ENCODE measurements at regions not wholly inside any gene's neighbourhood (a gene's known extent, or its start where the extent isn't known, plus 50 kb on each side); places are given as distances from the start of the nearest gene placed in this dataset.

DNA sequence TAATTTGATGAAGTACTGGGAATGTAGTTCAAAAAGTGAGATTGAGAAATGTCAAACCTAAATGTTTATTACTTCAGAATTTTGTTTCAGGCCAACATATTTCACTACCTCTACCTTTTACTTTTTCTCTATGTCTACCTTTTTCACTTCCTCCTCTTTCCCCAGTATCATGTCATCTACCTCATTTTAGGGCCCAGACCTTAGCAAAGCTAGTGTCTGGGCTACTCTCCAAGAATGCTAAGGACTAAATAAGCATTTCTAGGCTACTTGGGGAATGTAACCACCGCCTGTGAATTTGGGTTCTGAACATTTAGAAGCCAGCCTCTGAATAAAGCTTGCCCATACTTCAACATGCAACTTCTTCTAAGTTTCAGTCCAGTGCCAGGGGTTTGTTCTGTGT is 330.4 kb downstream of the SLC4A3 start:
- no peak overlapping the region for H3K4me3 ChIP-seq (ENCODE audit: low read length)
- no peaks in the 10 kb centered on the region for H3K9me3 ChIP-seq (ENCODE audit: control insufficient read depth, low read length)
- H3K4me1 ChIP-seq (ENCODE audit: control insufficient read depth, insufficient read depth, low read length), result no peaks in the 10 kb centered on the region
- WGBS, result 0% methylated on average over 1 of the region's 1 CpG
- no peaks in the 10 kb centered on the region for H3K27me3 ChIP-seq (ENCODE audit: control insufficient read depth, insufficient read depth)
- intact Hi-C loops (cut with DNase I), result no loop called here
- H3K27ac ChIP-seq (ENCODE audit: low read length), result no peak overlapping the region
- no peak for DNase-seq
- ATAC-seq, result no peak

DNA sequence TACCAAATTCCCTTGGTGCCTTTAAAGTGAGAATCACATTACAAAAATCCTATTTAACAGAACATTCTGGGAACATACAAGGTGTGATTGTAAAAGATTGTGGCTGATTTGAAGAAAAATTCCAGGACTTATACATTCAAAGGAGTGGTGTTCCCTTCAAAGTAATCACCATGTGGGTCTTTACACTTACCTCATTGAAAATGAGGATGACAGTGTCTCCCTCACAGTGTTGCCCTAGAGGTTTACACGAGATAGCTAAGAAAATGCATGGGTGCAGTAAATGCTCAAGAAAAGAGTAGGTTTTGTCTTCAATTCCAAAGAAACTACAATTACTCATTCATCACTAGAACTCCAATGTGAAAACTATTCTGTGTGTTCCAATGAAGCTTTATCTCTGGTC is 331.5 kb downstream of the SLC4A3 start:
- Histone ChIP-seq H3K4me3 (ENCODE audit: low read length) (no peak overlapping the region), H3K27me3 (ENCODE audit: control insufficient read depth, insufficient read depth) (no peaks in the 10 kb centered on the region), H3K4me1 (ENCODE audit: control insufficient read depth, insufficient read depth, low read length) (no peaks in the 10 kb centered on the region), H3K27ac (ENCODE audit: low read length) (no peak overlapping the region), H3K9me3 (ENCODE audit: control insufficient read depth, low read length) (no peaks in the 10 kb centered on the region)
- WGBS, result 64% methylated on average over 1 of the region's 1 CpG
- no peak for DNase-seq
- no peak for ATAC-seq
- intact Hi-C loops (cut with DNase I), result no loop called here

DNA sequence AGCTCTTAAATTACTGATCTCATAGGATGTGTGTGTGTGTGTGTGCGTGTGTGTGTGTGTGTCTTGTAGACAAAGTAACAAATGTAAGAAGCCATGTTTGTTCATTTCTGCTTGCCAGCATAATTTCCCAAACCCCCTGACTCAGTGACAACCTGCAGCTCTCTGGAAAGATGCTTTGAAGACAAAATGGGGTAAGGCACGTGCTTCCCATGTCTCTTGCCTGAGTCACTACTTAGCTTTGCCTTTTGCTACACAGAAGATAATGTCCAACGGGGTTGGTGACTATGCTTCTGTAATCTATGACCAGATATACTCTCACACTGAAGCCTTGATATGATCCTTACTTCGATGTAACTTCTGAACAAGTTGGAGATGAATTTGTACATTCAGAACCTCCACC is 332.0 kb downstream of the SLC4A3 start:
- Histone ChIP-seq H3K27me3 (ENCODE audit: control insufficient read depth, insufficient read depth) (no peaks in the 10 kb centered on the region), H3K9me3 (ENCODE audit: control insufficient read depth, low read length) (no peaks in the 10 kb centered on the region), H3K27ac (ENCODE audit: low read length) (no peak overlapping the region), H3K4me3 (ENCODE audit: low read length) (no peak overlapping the region), H3K4me1 (ENCODE audit: control insufficient read depth, insufficient read depth, low read length) (no peaks in the 10 kb centered on the region)
- no peak for DNase-seq
- intact Hi-C loops (cut with DNase I), result no loop called here
- WGBS, result 49% methylated on average over 4 of the region's 4 CpGs
- no peak for ATAC-seq

DNA sequence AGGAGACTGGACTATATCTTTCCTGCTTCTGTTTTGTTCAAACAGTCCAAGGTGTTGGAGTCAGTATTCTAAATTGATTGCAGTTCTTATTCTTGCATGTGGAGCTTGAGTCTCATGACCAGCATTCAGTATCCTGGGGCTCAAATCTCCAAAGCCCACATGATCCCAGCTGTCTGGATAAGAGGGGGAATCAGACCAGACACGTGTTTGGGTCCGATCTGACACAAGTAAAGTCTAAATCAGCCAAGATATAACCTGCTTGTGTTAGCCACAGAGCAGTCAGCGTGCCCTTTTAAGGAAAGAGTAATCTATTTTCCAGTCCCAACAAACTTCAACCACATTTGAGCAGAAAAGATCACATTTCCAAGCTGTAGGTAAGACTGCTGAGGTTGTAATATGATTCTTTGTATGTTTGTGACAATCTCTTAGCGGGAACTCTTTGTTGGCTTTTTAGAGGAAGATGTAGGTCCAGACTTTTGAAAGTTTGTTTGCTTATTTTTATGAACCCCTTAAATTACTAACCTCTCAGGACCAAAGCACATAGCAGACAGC is 334.6 kb downstream of the SLC4A3 start:
- Histone ChIP-seq H3K27me3 (ENCODE audit: control insufficient read depth, insufficient read depth) (no peaks in the 10 kb centered on the region), H3K4me1 (ENCODE audit: control insufficient read depth, insufficient read depth, low read length) (no peaks in the 10 kb centered on the region), H3K9me3 (ENCODE audit: control insufficient read depth, low read length) (no peaks in the 10 kb centered on the region), H3K27ac (ENCODE audit: low read length) (no peak overlapping the region), H3K4me3 (ENCODE audit: low read length) (no peak overlapping the region)
- 60% methylated on average over 4 of the region's 4 CpGs for WGBS
- intact Hi-C loops (cut with DNase I), result no loop called here
- no peak for ATAC-seq
- DNase-seq, result no peak

DNA sequence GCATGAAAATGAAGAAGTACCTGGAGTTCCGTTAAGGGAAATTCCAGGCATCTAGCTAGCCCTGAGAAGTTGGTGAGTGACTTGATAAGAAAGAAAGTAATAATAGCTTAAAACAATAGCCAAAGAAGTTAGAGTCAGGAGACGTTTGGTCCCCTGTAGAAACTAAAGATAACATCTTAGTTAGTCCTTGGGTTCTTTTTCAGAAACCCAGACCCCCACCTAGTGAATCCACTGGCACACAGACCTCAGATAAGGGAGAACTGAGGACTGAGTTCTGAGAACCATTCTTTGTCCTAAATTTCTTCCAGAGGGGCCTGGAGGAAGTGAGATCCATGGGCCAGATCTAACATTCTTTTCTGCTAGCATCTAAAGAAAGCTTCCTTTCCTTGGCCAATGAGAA is 335.4 kb downstream of the SLC4A3 start:
- no peaks in the 10 kb centered on the region for H3K4me1 ChIP-seq (ENCODE audit: control insufficient read depth, insufficient read depth, low read length)
- H3K9me3 ChIP-seq (ENCODE audit: control insufficient read depth, low read length), result no peaks in the 10 kb centered on the region
- no peak overlapping the region for H3K4me3 ChIP-seq (ENCODE audit: low read length)
- no peaks in the 10 kb centered on the region for H3K27me3 ChIP-seq (ENCODE audit: control insufficient read depth, insufficient read depth)
- WGBS, result 69% methylated on average over 2 of the region's 2 CpGs
- H3K27ac ChIP-seq (ENCODE audit: low read length), result no peak overlapping the region
- DNase-seq (no peak), ATAC-seq (no peak)
- intact Hi-C loops (cut with DNase I), result no loop called here

DNA sequence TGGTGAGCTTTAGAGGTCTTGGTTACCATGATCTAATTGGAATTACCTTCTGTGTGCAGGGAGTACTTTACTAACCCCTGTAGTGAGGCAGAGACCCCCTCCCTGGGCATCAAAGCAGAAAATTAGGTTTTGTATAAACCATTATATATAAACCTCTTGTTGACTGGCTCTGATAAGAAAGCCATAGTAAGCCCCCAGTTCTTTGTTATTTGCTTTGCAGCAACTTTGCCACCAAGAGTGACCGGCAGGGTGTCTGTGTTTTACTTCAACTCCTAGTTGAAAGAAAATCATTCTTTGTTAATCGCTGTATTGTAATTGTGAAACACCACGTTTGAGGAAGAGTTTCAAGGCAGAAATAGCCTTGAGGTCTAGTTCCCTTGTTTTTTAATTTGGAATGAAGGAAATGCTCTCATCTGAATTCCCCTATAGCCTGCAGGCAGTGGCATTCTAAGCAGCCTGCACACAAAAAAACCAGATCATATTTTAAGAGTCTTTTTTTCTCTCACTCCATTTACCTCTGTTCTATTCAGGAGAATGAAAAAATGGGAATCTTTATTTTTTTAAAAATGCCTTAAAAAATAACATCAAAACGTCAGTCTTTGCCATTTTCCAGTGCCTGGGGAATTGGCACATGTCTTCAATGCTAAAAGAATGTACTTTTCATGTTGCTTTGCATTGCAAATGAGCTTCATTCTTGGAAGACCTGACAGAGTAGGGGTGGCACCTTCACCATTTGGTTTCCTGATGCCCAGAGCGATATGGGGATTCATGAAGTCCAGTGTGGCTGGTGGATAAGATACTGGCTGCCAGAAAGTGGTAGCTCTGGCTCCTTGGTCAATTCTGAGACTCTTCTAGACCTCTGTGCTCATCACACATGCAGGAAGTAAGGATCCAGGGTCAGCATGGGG is 338.1 kb downstream of the SLC4A3 start:
- WGBS, result 54% methylated on average over 5 of the region's 5 CpGs
- no peaks in the 10 kb centered on the region for H3K4me1 ChIP-seq (ENCODE audit: control insufficient read depth, insufficient read depth, low read length)
- intact Hi-C loops (cut with DNase I), result no loop called here
- no peak overlapping the region for H3K4me3 ChIP-seq (ENCODE audit: low read length)
- H3K27ac ChIP-seq (ENCODE audit: low read length), result no peak overlapping the region
- ATAC-seq, result no peak
- no peaks in the 10 kb centered on the region for H3K9me3 ChIP-seq (ENCODE audit: control insufficient read depth, low read length)
- DNase-seq, result no peak
- H3K27me3 ChIP-seq (ENCODE audit: control insufficient read depth, insufficient read depth), result no peaks in the 10 kb centered on the region

DNA sequence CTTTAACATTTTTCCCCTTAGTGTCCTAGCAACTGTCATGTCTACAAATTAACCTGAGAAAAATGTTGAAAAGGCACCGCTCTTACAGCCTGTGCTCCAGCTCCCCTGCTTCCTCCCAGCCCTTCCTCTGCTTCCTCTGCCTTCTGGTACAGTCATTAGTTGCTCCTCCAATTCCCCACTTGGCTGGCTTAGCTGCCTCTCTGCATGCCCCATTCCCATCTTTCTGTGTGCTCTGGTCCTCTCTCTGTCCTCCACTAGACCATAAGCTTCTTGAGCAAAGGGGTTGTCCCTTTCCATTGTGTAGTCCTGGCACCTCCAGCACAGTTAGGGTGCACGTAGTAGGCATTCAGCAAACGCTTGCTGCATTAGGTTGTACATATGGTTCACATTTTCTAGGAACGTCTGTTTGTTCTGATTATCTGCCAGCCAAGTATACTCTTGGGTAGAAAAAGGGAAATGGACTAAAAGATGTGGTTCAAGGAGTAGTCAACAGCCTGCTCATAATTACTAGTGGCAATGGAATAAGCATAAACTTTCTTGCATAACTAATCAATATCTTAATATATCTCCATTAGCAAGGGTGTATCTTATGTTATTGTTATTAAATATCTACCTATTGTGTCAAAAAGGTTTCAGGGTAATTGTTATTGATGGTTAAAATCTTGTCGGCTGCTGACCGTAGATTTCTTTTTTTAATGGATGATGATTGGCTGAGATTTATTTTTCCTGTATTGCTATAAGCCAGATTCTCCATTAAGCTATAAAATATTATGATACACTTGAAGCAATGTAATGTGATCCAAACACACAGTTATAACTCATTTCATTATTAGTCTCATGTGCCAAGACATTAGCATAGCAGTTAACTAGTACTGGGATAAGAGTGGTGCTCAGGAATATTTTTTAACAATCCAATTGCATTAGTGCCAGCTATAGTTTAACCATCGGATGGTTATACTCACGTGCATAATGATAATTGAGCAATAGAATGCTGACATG is 340.1 kb downstream of the SLC4A3 start:
- ATAC-seq (no peak), DNase-seq (no peak)
- no peaks in the 10 kb centered on the region for H3K27me3 ChIP-seq (ENCODE audit: control insufficient read depth, insufficient read depth)
- no peaks in the 10 kb centered on the region for H3K4me1 ChIP-seq (ENCODE audit: control insufficient read depth, insufficient read depth, low read length)
- intact Hi-C loops (cut with DNase I), result no loop called here
- no peaks in the 10 kb centered on the region for H3K9me3 ChIP-seq (ENCODE audit: control insufficient read depth, low read length)
- H3K4me3 ChIP-seq (ENCODE audit: low read length), result no peak overlapping the region
- H3K27ac ChIP-seq (ENCODE audit: low read length), result no peak overlapping the region
- 59% methylated on average over 8 of the region's 8 CpGs for WGBS

DNA sequence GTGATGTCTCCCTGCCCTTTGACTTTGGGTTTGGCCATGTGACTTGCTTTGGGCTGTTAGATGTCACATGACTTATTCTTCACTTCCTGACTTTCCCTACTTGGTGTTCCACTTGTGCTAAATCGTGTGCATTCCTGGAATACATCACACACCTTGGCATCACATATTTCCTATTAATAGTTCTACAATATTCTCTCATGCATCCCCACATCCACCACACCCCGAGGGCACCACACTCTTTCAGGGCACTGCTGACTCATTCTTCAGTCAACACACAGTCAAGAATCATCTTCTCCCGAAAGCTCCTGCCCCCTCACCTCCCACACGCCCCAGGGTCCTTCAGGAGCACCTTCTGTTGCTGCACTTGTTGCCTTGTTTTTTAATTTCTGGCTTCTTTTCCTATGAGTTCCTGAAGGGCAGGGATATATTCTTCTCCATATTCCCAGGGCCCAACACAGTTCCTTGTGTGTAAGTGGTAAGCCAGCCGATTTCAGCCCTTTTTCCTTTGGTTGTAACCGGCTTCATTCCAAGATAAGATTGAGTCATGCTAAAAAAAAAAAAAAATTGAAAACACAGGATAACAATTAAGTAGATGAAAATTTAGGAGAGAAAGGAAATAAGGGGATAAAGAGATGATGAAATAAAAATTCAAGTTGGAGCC is 341.4 kb downstream of the SLC4A3 start:
- H3K27me3 ChIP-seq (ENCODE audit: control insufficient read depth, insufficient read depth), result no peaks in the 10 kb centered on the region
- no peak overlapping the region for H3K27ac ChIP-seq (ENCODE audit: low read length)
- ATAC-seq, result no peak
- no peak for DNase-seq
- H3K9me3 ChIP-seq (ENCODE audit: control insufficient read depth, low read length), result no peaks in the 10 kb centered on the region
- 75% methylated on average over 6 of the region's 6 CpGs for WGBS
- intact Hi-C loops (cut with DNase I), result no loop called here
- H3K4me1 ChIP-seq (ENCODE audit: control insufficient read depth, insufficient read depth, low read length), result no peaks in the 10 kb centered on the region
- H3K4me3 ChIP-seq (ENCODE audit: low read length), result no peak overlapping the region

DNA sequence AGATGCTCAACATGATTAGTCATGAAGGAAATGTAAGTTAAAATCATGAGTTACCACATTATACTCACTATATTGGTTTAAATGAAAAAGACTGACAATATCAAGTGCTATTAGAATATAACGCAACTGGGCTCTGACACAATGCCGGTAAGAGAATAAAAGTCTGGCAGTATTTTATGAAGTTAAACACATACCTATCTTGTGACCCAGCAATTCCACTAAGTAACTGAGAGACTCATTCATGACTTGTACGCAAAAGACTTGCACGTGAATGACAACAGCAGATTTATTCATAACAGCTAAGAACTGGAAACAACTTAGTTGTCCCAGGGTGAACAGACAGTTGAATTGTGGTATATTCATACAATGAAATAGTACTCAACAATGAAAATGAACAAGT is 342.1 kb downstream of the SLC4A3 start:
- 90% methylated on average over 4 of the region's 4 CpGs for WGBS
- DNase-seq (no peak), ATAC-seq (no peak)
- no peaks in the 10 kb centered on the region for H3K27me3 ChIP-seq (ENCODE audit: control insufficient read depth, insufficient read depth)
- no peak overlapping the region for H3K4me3 ChIP-seq (ENCODE audit: low read length)
- intact Hi-C loops (cut with DNase I), result no loop called here
- H3K27ac ChIP-seq (ENCODE audit: low read length), result no peak overlapping the region
- no peaks in the 10 kb centered on the region for H3K4me1 ChIP-seq (ENCODE audit: control insufficient read depth, insufficient read depth, low read length)
- H3K9me3 ChIP-seq (ENCODE audit: control insufficient read depth, low read length), result no peaks in the 10 kb centered on the region

DNA sequence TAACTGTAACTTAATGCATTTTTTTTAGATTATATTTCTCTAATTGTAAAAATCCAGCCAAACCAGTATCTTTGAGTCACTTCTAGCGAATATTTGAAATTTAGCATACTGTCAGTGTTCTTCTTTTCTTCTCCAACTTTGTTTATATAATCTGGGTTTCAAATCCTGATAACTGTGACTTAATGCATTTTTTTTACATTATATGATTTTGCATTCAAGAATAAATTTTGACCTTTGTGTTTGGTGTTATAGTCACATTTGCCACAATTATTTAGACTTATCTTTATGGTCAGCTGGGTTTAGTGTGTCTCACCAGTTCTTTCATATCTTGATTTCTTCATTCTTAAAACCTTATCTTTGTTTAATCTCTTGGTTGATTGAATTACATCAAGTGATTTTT is 345.7 kb downstream of the SLC4A3 start:
- ATAC-seq (no peak), DNase-seq (no peak)
- no peaks in the 10 kb centered on the region for H3K27me3 ChIP-seq (ENCODE audit: control insufficient read depth, insufficient read depth)
- no peaks in the 10 kb centered on the region for H3K4me1 ChIP-seq (ENCODE audit: control insufficient read depth, insufficient read depth, low read length)
- no peak overlapping the region for H3K27ac ChIP-seq (ENCODE audit: low read length)
- no peak overlapping the region for H3K4me3 ChIP-seq (ENCODE audit: low read length)
- H3K9me3 ChIP-seq (ENCODE audit: control insufficient read depth, low read length), result no peaks in the 10 kb centered on the region
- WGBS, result 74% methylated on average over 1 of the region's 1 CpG
- intact Hi-C loops (cut with DNase I), result no loop called here
